ENCODE measurements at regions not wholly inside any gene's neighbourhood (a gene's known extent, or its start where the extent isn't known, plus 50 kb on each side); places are given as distances from the start of the nearest gene placed in this dataset.

DNA sequence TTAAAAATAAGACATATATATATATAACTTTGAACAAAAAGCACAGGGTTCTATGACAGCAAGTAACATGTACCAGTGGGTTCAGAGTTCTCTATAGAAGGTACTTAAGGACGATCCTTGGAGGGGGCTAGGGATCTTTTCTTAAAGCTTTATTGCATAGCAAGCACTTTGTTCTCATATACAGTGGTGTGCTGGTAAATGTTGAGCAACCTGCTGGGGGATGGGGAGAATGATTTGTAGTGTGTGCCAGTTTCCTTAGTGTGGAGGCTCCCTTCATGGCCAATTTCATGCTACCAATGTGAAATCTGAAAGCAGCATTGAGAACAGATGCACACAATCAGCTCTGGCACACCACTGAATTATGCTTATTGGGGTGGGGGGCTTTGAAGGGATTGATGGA, 69.5 kb upstream of the NFASC start:
- no peaks in the 10 kb centered on the region for H3K36me3 ChIP-seq (ENCODE audit: insufficient read depth in 1 of 2, low read depth in 1 of 2)
- H3K27me3 ChIP-seq (ENCODE audit: insufficient read depth in 3 of 3, low read length in 2 of 3) = peaks cover 0 to 4% (median 0%) of the 10 kb centered on the region in 3 donors
- no peaks in the 10 kb centered on the region for H3K4me1 ChIP-seq
- DNase-seq = no peak
- H3K9me3 ChIP-seq = no peaks in the 10 kb centered on the region
- no peak for ATAC-seq
- intact Hi-C loops (cut with DNase I) = loop anchor here in 1 of 2 donors (10.0 kb wide), 2 partner anchors 274 to 356 kb away; no protein-coding TSS in a partner anchor
- H3K27ac ChIP-seq = no peak overlapping the region
- TF ChIP-seq, protein P1, sequence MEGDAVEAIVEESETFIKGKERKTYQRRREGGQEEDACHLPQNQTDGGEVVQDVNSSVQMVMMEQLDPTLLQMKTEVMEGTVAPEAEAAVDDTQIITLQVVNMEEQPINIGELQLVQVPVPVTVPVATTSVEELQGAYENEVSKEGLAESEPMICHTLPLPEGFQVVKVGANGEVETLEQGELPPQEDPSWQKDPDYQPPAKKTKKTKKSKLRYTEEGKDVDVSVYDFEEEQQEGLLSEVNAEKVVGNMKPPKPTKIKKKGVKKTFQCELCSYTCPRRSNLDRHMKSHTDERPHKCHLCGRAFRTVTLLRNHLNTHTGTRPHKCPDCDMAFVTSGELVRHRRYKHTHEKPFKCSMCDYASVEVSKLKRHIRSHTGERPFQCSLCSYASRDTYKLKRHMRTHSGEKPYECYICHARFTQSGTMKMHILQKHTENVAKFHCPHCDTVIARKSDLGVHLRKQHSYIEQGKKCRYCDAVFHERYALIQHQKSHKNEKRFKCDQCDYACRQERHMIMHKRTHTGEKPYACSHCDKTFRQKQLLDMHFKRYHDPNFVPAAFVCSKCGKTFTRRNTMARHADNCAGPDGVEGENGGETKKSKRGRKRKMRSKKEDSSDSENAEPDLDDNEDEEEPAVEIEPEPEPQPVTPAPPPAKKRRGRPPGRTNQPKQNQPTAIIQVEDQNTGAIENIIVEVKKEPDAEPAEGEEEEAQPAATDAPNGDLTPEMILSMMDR (IDR thresholded peaks at IDR 0.05) = no peak
- no peak overlapping the region for H3K4me3 ChIP-seq
- WGBS, 3 donors = 58 to 70% (median 64%) methylated on average over 1 of the region's 1 CpG

DNA sequence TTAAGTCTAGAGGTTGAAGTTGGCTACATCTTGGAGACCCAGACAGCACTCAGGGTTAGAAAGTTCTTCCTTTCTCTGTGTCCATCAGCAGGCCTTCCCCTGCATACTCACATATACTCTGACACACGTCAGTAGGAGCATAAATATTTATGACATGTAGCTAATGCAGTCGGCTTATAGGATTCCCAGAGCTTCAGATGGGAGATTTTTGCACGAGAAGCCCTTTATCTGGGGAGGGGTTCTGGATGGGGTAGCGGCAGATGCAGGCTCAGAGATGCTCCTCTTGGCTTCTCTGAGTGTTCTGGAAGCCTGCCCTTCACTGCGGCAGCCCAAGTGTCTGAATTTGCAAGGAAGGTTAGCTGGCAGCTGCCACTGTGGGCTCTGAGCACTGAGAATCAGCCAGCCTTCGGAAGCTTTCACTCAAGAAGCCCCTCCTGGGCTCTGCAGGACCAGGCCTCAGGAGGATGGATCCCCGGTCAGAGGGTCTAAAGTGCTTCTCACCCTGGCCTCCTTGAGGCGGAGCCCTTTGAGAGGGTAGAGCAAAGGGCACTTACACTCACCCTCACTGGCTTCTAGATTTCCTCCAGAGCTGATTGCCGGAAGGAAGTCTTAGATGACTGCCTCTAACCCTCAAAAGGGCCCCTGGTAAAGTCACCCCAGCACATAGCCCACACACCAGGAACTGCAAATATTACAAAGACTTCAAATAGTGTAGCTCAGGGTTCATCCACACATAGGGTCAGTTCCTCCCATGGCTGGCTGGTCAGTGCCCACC, 68.1 kb upstream of the NFASC start:
- no peaks in the 10 kb centered on the region for H3K36me3 ChIP-seq (ENCODE audit: insufficient read depth in 1 of 2, low read depth in 1 of 2)
- no peak overlapping the region for H3K4me3 ChIP-seq
- ATAC-seq (no peak), DNase-seq (no peak)
- TF ChIP-seq, protein P1 (IDR thresholded peaks at IDR 0.05) = no peak
- H3K4me1 ChIP-seq = no peaks in the 10 kb centered on the region
- H3K9me3 ChIP-seq = no peaks in the 10 kb centered on the region
- peaks cover 0 to 4% (median 0%) of the 10 kb centered on the region in 3 donors for H3K27me3 ChIP-seq (ENCODE audit: insufficient read depth in 3 of 3, low read length in 2 of 3)
- 56 to 60% (median 59%) methylated on average over 9 of the region's 9 CpGs for WGBS, 3 donors
- intact Hi-C loops (cut with DNase I) = loop anchor here in 1 of 2 donors (10.0 kb wide), 2 partner anchors 272 to 358 kb away; no protein-coding TSS in a partner anchor
- no peak overlapping the region for H3K27ac ChIP-seq

DNA sequence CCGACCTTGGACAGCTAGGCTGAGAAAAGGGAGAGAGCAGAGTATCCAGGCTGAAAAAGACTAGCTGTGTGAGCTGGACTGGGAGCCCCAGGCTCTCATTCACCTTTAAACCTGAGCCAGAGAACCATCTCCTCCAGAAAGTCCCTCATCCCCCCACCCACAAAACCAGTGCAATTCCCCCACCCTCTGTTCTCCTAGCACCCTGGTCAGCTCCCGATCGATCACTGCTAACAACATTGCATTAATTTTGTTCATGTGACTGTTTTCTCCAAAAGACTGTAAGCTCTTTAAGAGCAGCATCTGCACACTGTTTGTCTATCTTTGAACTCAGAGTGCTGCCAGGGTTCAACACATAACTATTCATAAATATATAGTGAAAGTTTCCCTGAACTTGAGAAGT, 67.1 kb upstream of the NFASC start:
- Histone ChIP-seq H3K4me1 (no peaks in the 10 kb centered on the region), H3K9me3 (no peaks in the 10 kb centered on the region), H3K27me3 (ENCODE audit: insufficient read depth in 3 of 3, low read length in 2 of 3) (peaks cover 0 to 4% (median 0%) of the 10 kb centered on the region in 3 donors), H3K4me3 (no peak overlapping the region), H3K27ac (no peak overlapping the region), H3K36me3 (ENCODE audit: insufficient read depth in 1 of 2, low read depth in 1 of 2) (no peaks in the 10 kb centered on the region)
- intact Hi-C loops (cut with DNase I) = loop anchor here in 1 of 2 donors (10.0 kb wide), 2 partner anchors 271 to 359 kb away; no protein-coding TSS in a partner anchor
- ATAC-seq (no peak), DNase-seq (no peak)
- TF ChIP-seq, protein P1 (IDR thresholded peaks at IDR 0.05) = no peak
- 76 to 77% (median 76%) methylated on average over 3 of the region's 3 CpGs for WGBS, 3 donors

DNA sequence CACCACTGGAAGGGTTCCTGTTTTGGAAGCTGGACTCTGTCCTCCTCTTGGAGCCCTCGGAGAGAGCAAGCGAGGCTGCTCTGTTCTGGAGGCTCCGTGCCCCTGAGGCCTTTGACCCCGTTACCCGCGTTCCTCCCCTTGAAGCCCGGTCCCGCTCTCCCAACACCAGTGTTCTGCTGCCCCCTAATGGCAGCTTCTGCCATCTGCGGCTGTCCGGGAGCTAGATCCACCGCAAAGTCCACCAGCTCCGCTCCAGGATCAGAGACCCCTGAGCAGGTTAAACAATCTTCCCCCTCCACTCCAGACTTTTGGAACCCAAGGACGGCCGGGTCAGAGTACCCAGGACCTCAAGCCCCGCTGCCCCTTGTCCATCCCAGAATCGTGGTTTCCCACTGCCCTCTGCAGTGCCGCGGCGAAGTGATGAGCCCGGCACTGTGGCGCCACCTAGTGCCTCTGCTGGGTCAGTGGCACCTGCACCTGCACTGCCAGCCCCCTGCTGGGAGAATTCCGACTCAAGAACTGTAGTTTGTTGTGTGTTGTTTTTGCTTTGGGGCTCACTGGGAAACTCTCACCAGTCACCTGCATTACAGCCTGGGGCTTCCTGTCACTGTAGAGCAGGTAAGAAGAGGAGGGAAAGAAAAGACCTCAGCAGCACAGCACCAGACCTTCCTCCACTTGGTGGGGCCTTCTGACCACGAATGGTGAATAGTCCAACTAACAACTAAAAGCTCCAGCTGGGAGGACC, 63.5 kb upstream of the NFASC start:
- 4 to 8% (median 6%) methylated on average over 23 of the region's 23 CpGs for WGBS, 3 donors

More for the DNA sequence above, 63.5 kb upstream of the NFASC start:
- ATAC-seq = peak; percentile 92 to 98 (median 94)
- DNase-seq = peak; percentile 82 to 86
- TF ChIP-seq, protein P1 (IDR thresholded peaks at IDR 0.05) = peak; percentile 84
- H3K27ac ChIP-seq = no peak overlapping the region
- intact Hi-C loops (cut with DNase I) = loop anchor here (1.0 to 10.0 kb wide), 5 partner anchors 135 to 362 kb away; no protein-coding TSS in a partner anchor
- H3K4me3 ChIP-seq = peak overlapping the region; percentile 60
- H3K27me3 ChIP-seq (ENCODE audit: insufficient read depth in 3 of 3, low read length in 2 of 3) = no peaks in the 10 kb centered on the region
- H3K4me1 ChIP-seq = no peaks in the 10 kb centered on the region
- no peaks in the 10 kb centered on the region for H3K9me3 ChIP-seq
- H3K36me3 ChIP-seq (ENCODE audit: insufficient read depth in 1 of 2, low read depth in 1 of 2) = no peaks in the 10 kb centered on the region

Measured in psoas muscle (tissue), 7 donors.